ENCODE measurements at regions not wholly inside any gene's neighbourhood (a gene's known extent, or its start where the extent isn't known, plus 50 kb on each side); places are given as distances from the start of the nearest gene placed in this dataset.
"Not testable (repeated sequence)": the region's sequence is repeated elsewhere in the genome, so short reads cannot be mapped to it uniquely, and the experiment has no call there.

DNA sequence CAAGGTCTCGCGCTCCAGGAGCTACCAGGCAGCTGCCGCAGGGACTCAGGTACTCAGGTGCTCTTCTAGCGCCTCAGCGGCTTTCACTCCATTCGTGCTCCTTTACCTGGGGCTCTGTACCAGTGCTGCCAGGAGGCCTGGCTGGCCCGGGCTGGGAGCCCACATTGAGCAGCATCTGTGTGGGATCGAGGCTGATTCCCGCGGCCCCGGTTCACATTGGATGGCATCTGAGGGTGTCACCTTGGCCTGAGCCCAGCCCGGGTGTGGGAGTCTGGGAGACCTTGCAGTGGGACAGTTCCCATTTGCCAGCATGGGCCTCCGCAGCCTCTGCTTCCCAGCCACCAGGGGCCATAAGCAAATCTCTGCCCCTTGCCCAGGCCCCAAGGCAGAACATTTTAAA lies 96.9 kb downstream of the NPIPB11 start:
- DNase-seq, result not testable (repeated sequence)

DNA sequence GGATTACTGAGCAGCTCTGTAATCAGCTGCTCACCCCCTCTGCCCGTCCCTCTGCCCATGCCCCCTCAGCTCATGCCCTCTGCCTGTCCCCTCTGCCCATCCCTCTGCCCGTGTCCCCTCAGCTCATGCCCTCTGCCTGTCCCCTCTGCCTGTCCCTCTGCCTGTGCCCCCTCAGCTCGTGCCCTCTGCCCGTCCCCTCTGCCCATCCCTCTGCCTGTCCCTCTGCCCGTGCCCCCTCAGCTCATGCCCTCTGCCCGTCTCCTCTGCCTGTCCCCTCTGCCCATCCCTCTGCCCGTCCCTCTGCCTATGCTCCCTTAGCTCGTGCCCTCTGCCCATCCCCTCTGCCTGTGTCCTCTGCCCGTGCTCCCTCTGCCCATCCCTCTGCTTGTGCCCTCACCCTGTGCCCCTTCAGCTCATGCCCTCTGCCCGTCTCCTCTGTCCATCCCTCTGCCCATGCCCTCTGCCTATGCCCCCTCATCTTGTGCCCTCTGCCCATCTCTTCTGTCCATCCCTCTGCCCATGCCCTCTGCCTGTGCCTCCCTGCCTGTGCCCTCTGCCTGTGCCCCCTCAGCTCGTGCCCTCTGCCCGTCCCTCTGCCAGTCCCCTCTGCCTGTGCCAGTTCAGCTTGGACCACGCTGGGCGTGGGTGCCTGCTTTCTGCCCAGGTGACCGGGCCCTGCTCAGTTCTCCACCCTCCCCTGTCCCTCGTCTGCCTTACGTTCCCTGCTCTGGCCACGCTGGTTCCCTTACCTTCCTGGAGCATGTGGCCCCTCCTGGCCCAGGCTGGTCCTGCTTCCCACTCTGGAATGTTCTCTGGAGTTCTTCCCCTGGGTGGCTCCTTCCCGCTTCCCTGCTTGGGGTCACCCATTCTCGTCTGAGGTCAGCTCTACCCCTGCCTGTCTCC lies 97.6 kb downstream of the NPIPB11 start:
- no peak for DNase-seq

DNA sequence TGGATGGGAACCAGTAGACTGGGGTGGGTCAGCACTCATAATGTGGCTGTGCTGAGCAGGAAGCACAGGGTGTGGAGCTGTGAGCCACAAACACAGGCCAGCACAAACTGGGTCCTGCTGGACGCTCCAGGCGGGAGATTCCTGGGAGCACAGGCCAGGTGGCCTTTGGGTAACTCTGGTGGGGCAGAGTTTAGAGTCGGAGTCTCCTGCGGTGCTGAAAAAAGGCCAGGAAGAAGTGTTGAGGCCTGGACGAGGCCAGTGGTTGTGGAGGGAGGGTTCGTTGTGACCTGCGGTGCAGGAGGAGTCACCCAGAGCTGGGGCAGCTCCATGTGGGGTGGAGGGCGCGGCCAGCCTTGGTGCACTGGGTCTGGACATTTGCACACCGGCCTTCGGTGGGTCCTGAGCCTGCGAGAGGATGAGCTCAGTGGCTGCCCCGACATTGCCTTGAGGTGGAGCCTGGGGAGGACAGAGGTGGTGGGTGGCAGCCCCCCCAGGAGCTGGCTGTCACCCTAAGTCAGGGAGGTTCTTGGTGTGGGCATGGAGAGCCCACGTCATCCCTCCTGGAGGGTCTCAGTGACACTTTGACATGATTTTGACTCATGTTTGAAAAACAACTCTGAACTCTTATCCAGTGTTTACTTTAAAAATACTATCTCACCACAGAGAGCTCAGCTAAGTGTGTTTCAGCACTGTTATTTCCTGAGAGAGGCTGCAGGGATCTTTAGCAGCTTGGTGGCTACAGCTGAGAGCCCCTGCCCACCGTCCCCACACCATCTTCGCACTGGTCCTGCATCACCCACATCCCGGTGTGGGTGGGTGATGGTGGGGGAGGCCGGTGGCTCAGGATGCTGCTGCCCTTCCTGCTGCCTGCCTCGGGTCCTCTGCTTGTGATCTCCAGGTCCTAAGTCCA lies 98.7 kb downstream of the NPIPB11 start:
- DNase-seq, result no peak

DNA sequence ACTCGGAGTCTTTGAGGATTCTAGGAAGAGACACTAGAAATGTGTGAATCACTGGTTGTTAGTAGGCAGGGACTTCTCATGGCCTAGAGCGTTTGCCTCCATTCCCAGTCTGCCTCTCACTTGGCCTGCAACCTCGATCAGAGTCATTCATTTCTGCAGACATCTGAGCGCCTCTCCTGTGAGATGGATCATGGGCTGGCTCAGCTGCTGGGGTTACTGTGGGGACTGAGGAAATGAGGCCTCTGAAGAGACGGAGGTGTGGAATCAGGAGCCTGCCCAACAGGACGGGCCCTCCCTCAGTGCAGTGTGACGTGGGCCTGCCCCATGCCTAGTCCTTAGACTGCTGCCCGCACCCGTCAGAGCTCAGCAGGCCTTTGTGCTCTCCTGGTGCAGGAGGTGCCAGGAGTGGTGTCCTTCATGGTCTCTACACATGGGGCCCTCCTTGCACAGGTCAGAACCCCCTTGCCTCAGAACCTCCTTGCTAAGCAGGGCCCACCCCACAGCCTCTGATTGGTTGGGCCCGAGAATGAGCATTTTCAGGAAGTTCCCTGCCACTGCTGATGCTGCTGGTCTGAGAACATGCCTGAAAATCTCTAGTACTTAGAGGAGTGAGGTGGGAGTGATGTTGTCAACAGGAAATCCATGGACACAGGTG lies 99.4 kb downstream of the NPIPB11 start:
- DNase-seq, result no peak

DNA sequence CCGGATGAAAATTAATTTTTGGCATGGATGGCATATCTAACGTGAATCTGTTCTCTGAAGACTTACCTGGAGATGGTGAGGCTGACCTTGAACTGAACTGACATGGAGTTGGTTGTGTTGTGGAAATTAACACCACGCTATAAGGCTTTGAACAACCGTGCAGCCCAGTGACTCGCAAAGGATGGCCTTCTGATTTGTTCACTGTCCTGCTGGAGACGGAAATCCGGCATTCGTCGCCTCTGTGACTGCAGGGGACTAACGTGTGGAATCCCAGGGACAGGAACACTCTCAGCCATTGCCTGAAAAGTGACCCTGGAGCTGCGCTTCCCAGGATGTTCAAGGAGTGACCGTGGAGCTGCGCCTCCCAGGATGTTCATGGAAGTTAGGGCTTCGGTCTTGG lies 100.3 kb downstream of the NPIPB11 start:
- no peak for DNase-seq

DNA sequence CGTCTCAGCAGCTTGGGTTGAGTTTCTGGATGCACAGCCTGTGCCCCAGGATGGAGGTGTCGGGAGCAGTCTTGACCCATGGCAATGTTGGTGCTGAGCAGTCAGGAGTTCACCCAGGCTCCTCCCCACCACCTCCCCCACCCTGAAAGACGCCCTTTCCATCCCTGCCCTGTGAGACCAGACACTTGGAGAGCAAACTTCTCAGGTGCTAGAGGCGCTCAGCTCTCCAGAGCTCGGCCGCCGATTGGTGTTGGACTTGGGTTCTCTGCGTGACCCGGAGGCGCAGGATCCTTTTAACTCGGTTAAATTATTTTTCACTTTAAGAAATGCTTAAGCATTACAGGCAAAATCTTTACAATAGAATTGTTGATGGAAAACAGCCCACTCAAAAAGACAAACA lies 101.5 kb downstream of the NPIPB11 start:
- not testable (repeated sequence) for DNase-seq

DNA sequence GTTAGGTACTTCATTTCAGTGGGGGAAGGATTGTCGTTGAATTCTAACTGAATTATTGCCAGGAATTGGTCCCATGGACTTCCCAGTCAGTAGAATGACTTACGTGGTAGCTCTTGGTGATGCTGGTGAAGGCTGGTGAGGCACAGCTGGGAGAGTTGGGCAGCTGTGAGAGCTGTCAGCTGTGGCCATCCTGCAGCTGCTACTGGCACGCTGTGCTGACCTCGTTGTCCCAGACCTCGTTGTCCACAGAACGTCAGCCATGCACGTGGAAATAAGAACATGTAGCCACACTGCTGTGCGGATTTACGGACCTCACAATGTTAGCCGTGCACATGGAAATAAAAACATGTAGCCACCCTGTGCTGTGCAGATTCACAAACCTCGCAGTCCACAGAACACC lies 102.3 kb downstream of the NPIPB11 start:
- no peak for DNase-seq

DNA sequence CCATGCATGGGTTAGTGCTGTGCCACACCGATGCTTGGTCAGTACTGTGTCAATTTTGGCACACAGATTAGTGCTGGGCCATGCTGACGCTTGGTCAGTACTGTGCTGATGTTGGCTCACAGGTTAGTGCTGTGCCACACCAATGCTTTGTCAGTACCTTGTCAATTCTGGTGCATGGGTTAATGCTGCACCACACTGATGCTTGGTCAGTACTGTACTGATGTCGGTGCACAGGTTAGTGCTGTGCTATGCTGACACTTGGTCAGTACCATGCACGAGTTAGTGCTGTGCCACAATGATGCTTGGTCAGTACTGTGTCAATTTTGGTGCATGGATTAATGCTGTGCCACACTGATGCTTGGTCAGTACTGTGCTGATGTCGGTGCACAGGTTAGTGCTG lies 103.0 kb downstream of the NPIPB11 start:
- DNase-seq, result no peak

DNA sequence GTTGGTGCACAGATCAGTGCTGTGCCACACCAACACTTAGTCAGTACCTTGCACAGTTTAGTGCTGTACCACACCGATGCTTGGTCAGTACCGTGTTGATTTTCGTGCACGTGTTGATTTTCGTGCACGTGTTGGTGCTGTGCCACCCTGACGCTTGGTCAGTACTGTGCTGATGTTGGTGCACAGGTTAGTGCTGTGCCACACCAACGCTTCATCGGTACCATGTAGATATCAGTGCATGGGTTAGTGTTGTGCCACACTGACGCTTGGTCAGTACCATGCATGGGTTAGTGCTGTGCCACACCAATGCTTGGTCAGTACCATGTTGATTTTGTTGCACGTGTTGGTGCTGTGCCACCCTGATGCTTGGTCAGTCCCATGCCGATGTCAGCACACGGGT lies 103.5 kb downstream of the NPIPB11 start:
- no peak for DNase-seq

DNA sequence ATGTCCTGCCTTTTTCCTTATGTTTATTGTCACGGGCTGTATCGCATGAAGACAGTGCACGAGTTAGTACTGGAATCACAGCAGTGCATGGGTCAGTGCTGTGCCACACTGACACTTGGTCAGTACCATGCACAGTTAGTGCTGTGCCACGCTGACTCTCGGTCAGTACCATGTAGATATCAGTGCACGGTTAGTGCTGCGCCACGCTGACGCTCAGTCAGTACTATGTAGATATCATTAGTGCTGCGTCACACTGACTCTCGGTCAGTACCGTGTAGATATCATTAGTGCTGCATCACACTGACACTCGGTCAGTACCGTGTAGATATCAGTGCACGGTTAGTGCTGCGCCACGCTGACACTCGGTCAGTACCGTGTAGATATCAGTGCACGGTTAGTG lies 104.1 kb downstream of the NPIPB11 start:
- DNase-seq, result not testable (repeated sequence)

DNA sequence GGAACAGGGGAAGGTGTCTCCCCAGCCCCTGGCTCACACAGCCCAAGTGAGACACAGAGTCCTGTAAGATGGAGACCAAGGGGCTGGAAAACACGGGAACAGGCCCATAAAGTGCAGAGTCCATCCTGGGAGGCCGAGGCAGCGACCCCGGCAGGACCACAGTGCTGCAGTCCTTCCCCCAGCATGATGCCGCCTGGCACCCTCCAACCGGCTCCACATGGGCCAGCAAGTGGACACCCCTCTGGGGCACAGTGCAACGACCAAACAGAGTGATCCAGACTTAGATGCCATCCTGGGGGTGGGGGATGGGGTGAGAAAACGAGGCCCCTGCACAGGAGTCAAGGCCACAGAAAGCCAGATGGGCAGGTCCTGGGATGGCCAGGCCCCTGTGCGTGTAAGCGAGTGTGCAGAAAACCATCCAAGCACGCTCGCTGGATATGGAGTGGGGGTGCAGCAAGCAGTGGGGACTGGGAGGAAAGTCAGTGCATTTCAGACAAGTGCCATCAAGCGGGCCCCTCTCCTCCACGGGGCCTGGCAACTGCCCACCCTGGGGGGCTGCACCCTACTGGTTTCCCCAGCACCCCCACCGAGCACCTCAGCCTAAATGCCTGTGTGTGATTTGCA lies 104.7 kb downstream of the NPIPB11 start:
- DNase-seq, result not testable (repeated sequence)

DNA sequence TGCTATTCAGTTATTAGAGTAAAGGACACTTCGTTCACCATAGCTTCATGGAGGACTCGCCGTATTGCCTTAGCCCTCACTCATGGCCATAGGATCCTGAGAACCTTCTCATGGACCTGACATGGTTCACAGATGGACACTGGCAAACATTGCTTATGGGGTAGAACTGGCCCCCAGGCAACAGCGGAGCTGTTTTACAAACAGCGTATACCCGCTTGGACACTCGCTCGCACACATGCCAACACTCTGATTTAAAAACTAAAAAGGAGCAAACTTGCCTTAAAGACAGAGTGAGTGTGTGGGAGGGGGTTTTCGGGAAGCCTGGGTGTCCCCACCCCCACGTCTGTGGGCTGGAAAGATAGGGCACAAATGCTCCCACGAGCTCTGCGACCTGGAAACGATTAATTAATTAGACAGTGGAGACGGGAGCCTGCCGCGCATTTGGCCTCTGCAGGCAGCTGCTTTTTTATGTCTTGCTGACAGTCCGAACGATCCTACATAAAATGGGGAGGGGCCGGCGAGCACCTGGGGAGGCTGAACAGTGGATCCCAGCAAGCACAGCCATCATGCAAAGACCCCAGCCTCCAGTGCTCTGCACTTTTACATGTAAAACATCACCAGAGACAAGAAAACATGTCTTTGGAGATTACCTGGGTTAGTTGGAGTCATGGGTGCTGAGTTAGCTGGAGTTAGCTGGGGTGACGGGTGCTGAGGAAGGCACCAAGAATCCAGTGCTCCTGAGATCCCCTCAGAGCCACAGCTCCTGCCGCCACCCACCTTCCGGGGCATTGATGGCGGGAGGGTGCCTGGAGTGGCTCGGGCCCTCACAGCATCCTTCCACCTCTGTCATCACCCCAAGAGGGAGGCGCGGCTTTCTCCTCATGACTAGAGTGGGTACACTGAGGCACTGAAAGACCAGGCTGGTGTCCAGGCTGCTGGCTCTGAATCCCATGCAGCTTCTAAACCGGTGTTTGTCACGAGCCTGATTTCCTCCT lies 105.7 kb downstream of the NPIPB11 start:
- not testable (repeated sequence) for DNase-seq

DNA sequence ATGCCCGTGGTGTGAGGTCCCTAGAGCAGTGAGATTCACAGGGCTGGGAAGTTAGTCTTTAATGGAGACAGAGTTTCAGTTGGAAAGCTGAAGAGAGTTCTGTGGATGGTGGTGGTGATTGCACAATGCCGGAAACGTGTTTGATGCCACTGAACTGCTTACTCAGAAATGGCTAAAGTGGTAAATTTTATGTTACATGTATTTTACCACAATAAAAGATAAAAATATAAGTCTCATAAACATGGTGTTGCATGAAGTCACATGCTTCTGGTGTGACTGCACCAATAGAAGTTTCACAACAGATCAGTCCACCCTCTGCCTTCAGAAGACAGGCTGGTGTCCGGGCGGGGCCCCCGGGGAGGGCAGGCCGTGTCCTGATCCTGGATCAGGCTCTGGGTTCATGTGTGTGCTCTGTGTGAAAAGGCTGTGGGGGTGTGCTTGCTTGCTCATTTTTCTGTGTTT lies 106.5 kb downstream of the NPIPB11 start:
- not testable (repeated sequence) for DNase-seq

DNA sequence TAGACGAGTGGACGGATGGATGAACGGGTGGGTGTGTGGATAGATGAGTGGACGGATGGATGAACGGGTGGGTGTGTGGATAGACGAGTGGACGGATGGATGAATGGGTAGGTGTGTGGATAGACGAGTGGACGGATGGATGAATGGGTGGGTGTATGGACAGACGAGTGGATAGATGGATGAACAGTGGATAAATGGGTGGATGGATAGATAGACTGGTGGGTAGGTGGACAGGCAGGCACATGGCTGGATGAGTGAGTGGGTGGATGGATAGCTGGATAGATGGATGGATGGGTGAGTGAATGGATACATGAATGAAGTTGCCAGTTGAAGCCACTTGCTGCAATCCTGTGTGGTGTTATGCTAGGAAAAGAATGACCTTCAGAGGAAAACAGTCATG lies 107.5 kb downstream of the NPIPB11 start:
- DNase-seq, result not testable (repeated sequence)

DNA sequence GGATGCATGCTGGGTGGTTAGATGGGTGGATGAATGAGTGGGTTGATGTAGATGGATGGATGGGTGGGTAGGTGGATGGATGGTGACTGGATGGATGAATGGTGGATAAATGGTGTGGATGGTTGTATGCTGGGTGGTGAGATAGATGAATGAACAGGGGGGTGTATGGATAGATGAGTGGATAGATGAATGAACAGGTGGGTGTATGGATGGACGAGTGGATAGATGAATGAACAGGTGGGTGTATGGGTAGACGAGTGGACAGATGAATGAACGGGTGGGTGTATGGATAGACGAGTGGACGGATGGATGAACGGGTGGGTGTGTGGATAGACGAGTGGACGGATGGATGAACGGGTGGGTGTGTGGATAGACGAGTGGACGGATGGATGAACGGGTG lies 108.2 kb downstream of the NPIPB11 start:
- DNase-seq, result not testable (repeated sequence)

DNA sequence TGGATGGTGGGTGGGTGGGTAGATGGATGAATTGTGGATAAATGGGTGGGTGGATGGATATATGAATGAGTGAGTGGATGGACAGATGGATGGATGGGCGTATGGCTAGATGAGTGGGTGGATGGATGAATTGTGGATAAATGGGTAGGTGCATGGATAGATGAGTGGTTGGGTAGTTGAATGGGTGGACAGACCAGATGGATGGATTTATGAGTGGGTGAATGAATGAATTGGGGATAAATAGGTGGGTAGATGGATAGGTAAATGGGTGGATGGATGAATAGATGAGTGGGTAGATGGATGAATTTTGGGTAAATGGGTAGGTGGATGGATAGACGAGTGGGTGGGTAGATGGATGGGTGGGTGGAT lies 108.7 kb downstream of the NPIPB11 start:
- not testable (repeated sequence) for DNase-seq

DNA sequence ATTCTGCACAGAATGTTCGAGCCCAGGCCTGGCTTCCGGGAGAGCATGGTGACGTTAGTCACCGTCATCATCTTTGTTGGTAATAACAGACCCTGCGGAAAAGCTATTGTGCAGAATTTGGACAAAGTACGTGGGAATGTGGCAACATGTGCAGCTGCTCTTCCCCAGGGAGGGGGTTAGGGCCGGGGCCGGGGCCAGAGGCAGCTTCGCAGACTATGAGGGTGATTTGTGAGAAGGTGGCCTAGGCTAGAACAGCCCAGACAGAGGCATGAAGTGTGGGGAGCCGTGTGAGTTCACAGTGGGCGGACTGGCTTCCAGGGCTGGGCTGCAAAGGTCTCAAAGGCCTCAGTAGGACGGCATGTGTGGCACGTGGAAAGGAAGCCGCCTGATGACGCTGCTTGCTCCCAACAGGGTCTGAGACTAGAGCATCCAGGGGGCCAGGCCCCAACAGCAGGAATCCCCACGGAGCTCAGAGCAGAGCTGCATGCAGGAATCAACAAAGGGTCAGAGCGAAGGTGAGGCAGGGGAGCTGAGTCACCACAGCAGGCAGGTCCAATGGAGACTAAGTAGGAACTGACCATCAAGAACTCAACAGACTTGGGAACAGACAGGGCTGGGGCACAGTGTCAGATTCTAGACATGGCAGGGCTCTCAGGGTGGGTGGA lies 109.2 kb downstream of the NPIPB11 start:
- DNase-seq, result not testable (repeated sequence)

DNA sequence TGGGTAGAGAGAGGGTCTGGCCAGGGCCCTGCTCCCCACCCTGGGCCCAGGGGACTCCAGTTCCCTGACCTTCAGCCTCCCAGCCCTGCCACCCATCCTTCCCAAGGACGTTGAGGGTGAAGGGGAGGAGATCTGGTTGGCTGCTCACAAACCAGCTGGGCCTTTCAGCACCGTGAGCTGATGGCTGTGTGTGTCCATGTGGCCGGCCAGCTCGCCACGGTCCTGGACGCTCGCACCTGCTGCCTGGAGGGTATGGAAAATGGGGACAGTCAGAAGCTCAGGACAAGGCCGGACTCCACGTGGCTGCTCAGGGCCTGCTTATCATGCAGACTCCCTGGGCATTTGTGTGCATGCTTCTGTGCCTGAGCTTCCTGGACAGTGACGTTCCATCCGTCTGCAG lies 110.3 kb downstream of the NPIPB11 start:
- DNase-seq, result not testable (repeated sequence)

DNA sequence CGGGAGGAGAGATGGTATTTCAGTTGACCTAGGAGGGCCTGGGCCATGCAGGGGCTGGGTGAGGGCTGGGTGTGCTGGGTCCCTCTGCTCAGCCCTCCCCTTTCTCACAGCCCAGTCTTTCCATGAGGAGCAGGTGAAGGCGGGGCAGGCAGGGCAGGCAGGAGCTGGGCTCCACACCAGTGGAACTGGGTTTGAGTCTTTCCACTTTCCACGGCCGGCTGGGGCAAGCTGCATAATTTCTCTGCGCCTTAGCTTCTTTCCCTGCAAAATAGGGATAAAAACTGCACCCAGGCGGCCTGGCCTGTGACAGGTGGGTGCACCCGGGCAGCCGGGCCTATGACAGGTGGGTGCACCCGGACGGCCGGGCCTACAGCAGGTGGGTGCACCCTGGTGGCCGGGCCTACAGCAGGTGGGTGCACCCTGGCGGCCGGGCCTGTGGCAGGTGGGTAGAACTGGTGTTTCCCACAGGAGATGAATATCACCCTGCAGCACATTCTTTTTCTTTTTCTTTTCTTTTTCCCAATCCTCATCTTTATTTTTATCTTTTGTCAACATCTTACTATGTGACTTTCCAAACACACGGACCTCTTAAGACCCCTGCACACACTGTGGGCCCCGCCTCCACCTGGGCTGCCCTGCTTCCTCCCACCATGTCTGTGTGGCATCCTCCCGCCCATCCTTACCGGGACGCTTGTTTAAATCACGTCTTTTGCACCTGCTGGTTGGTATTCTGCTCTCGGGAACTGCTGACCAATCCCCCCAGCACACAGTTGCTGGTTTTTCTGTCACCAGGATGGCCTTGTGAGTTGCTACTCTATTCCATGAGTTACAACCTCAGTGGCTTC lies 111.3 kb downstream of the NPIPB11 start:
- not testable (repeated sequence) for DNase-seq
